HCEC 1CT (cell line): ENCODE measurements at regions not wholly inside any gene's neighbourhood (a gene's known extent, or its start where the extent isn't known, plus 50 kb on each side); places are given as distances from the start of the nearest gene placed in this dataset.
A peak's percentile ranks its signal among the peaks of the same experiment; 100 is the strongest.

Experiments used
- DNase-seq: peaks from one replicate; pipeline ENCODE4 v3.0.0-alpha.2; 2017

- DNase-seq, result peak; percentile 75
These were observed 100.7 kb downstream of the ASB7 start for GRCh38 chr15:100703032-100703578.

GRCh38 chr15:100703671-100704070 lies 101.3 kb downstream of the ASB7 start:
- no peak for DNase-seq

- DNase-seq, result peak; percentile 93
These were observed 102.1 kb downstream of the ASB7 start for GRCh38 chr15:100704281-100705055.

GRCh38 chr15:100705065-100705464 lies 102.7 kb downstream of the ASB7 start:
- no peak for DNase-seq

- no peak for DNase-seq
These were observed 103.5 kb downstream of the ASB7 start for GRCh38 chr15:100705841-100706240.

GRCh38 chr15:100707229-100707628 lies 104.8 kb downstream of the ASB7 start:
- DNase-seq, result no peak

- no peak for DNase-seq
These were observed 106.5 kb downstream of the ASB7 start for GRCh38 chr15:100708916-100709315.

- DNase-seq, result no peak
These were observed 107.8 kb downstream of the ASB7 start for GRCh38 chr15:100710222-100710621.

- DNase-seq, result no peak
These were observed 108.5 kb downstream of the ASB7 start for GRCh38 chr15:100710744-100711515.

GRCh38 chr15:100711516-100712021 lies 109.2 kb downstream of the ASB7 start:
- no peak for DNase-seq

GRCh38 chr15:100712226-100712625 lies 109.8 kb downstream of the ASB7 start:
- DNase-seq, result no peak

- peak; percentile 79 for DNase-seq
These were observed 110.9 kb downstream of the ASB7 start for GRCh38 chr15:100713163-100713867.

GRCh38 chr15:100714034-100714748 lies 111.8 kb downstream of the ASB7 start:
- DNase-seq, result no peak

GRCh38 chr15:100714749-100715342 lies 112.5 kb downstream of the ASB7 start:
- DNase-seq, result no peak

- no peak for DNase-seq
These were observed 113.4 kb downstream of the ASB7 start for GRCh38 chr15:100715571-100716455.

- DNase-seq, result no peak
These were observed 114.2 kb downstream of the ASB7 start for GRCh38 chr15:100716456-100717085.

- no peak for DNase-seq
These were observed 115.2 kb downstream of the ASB7 start for GRCh38 chr15:100717596-100717995.

- no peak for DNase-seq
These were observed 115.9 kb downstream of the ASB7 start for GRCh38 chr15:100718075-100718980.

- no peak for DNase-seq
These were observed 118.1 kb downstream of the ASB7 start for GRCh38 chr15:100720406-100720967.
